GM21447 (cell line): ENCODE measurements at regions not wholly inside any gene's neighbourhood (a gene's known extent, or its start where the extent isn't known, plus 50 kb on each side); places are given as distances from the start of the nearest gene placed in this dataset.
"Not testable (repeated sequence)": the region's sequence is repeated elsewhere in the genome, so short reads cannot be mapped to it uniquely, and the experiment has no call there.

Source experiments
- ATAC-seq: cut with Tn5 transposase; IDR thresholded peaks from one replicate; pipeline ENCODE4 v1.9.1; 2021; ENCODE audit not compliant: unreplicated experiment

DNA sequence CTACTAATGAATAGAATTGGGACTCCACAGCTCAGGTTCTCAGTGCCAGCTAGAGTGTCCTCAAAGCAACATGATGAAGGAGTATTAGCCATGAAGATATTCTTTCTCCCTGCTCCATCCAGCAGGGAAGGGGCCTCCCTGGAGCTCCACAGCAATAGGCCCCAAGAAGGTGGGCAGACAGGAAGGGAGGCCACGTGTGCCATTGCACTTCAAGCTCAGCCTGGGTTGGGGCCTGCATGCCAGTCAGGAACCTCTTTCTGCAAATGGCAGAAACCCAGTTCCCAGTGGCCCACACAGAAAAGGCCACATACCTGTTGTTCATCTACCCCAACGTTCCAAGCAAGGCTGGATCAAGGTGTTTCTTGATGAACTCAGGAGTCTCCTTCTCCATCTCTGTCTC lies 357.5 kb upstream of the SFSWAP start:
- no peak for ATAC-seq

DNA sequence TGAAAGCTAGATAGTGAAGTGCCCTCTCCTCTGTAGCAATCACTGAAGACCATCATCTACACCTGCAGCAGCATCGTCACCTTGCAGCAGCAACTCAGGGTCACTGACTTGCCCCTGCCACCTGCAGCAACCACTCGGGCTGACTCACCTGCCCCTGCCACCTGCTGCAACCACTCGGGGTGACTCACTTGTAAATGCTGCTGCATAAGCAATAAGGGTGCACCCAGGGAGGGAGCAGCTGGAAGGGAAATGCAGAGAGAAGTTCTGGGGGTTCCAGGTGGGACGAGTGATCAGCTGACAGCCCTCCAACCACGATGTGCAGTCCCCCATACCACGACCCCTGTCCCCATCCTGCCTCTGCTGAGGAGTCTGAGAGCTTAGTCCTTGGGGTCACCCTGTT lies 357.1 kb upstream of the SFSWAP start:
- ATAC-seq, result no peak

- no peak for ATAC-seq
Observed at GRCh38 chr12:131355361-131356245, 355.3 kb upstream of the SFSWAP start.

DNA sequence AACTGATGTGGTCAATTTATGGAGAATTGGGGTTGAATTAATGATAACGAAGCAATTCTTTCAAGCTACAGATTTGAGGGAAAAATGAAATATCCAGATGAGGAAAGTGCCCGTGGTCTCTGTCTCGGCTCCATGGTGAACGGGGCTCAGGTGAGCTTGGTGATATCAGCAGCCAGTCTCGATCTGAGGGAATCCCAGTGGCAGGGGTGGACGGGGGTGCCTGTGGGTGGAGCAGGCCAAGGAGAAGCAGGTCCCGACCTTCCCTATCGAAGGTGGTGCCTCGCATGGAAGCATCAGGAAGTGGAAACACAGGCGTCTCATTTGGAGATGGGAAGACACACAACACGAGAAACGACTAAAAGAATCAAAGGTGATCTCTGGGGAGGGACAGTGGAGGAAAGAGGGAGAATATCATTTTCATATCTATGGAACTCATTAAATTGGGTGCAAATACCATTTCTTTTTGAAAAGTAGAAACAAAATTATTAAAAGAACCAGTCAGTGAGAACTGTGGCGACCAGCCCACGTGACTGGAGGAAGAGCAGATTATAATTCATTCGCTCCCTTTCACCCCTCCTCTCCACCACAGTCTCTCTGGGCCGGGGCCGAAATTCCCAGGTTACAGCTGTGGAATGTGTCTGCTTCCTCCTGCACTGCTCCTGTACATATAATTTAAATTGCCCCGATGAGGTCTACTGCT lies 354.3 kb upstream of the SFSWAP start:
- no peak for ATAC-seq

GRCh38 chr12:131357185-131357747 lies 353.6 kb upstream of the SFSWAP start:
- ATAC-seq, result no peak

DNA sequence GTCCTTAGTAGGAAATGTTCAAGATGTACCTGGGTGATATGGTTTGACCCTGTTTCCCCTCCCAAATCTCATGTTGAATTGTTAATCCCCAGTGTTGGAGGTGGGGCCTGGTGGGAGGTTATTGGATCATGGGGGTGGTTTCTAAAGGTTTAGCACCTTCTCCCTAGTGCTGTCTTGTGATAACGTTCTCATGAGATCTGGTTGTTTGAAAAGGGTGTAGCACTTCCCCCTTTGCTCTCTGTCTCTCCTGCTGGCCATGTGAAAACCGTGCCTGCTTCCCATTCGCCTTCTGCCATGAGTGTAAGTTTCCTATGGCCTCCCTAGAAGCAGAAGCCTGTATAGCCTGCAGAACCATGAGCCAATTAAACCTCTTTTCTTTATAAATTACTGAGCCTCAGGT lies 353.0 kb upstream of the SFSWAP start:
- no peak for ATAC-seq

- no peak for ATAC-seq
Observed at GRCh38 chr12:131362291-131363211, 348.3 kb upstream of the SFSWAP start.

- no peak for ATAC-seq
Observed at GRCh38 chr12:131363393-131363792, 347.5 kb upstream of the SFSWAP start.

DNA sequence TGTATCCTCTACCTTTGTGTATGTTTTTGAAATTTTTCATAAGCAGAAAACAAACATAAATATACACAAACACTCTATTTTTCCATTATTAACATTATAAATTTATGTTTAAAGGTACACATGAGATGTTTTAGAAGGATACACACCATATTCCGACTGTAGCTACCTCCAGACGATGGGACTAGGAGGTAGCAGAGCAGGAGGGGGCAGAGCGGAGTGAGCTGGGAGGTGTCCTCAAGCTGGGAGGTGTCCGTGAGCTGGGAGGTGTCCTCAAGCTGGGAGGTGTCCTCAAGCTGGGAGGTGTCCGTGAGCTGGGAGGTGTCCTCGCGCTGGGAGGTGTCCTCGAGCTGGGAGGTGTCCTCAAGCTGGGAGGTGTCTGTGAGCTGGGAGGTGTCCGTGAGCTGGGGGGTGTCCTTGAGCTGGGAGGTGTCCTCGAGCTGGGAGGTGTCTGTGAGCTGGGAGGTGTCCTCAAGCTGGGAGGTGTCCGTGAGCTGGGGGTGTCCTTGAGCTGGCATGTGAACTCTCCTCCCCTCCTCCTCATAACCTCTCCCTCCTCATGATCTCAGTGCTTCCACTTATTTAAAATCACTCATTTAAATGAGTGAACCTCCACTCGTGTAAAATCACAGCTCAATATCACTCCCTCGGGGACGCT lies 346.9 kb upstream of the SFSWAP start:
- ATAC-seq, result no peak

- no peak for ATAC-seq
Observed at GRCh38 chr12:131364903-131365820, 345.7 kb upstream of the SFSWAP start.

DNA sequence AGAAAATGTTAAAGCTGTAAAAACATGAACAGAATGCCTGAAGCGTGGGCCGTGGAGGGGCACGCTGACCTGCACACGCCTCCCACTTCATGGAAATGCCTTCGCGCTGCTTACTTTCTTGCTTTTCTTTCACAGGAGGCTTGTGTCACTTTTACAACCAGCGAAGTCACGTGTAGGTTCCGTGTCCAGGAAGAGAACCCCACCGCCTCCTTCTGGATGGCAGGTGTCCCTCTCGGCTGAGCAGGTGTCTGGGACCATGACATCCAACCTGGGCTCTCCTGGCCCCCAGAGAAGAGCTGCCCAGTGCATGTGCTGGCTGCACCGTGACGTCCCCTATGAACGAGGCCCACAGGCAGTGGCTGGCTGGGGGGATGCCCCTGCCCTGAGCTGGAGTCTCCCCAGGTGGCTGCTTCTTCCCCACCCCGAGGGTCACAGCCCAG lies 345.0 kb upstream of the SFSWAP start:
- ATAC-seq, result no peak

DNA sequence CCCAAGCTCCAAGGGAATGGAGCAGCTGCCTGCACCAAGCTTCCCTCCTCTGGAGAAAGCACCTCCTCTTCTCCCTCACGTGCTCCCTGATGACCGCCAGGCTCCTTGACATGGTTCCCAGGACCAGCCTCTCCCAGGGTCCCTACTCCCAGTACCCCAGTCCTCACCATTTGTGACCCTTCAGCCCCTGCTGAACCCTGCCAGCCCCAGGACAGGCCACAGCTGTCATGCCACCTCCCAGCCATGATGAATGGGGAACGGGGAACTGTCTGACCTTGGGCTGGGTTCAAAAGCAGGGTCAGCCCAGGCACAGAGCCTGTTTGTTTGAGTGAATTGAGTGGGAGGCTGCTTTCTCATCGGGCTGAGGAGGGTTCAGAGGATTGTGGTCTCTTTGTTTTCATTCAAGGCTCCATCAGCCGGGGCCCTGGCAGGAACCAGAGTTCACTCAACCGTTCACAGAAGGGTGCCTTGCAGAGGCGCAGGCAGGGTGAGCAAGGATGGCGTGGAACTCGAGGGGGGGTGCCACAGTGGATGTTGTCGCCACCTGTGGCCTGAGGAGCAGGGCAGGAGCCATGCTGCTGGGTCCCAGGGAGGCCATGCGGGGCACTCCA lies 344.5 kb upstream of the SFSWAP start:
- no peak for ATAC-seq

- ATAC-seq, result not testable (repeated sequence)
Observed at GRCh38 chr12:131367067-131367982, 343.6 kb upstream of the SFSWAP start.

- no peak for ATAC-seq
Observed at GRCh38 chr12:131367983-131368667, 342.8 kb upstream of the SFSWAP start.

GRCh38 chr12:131368668-131369071 lies 342.2 kb upstream of the SFSWAP start:
- ATAC-seq, result no peak

DNA sequence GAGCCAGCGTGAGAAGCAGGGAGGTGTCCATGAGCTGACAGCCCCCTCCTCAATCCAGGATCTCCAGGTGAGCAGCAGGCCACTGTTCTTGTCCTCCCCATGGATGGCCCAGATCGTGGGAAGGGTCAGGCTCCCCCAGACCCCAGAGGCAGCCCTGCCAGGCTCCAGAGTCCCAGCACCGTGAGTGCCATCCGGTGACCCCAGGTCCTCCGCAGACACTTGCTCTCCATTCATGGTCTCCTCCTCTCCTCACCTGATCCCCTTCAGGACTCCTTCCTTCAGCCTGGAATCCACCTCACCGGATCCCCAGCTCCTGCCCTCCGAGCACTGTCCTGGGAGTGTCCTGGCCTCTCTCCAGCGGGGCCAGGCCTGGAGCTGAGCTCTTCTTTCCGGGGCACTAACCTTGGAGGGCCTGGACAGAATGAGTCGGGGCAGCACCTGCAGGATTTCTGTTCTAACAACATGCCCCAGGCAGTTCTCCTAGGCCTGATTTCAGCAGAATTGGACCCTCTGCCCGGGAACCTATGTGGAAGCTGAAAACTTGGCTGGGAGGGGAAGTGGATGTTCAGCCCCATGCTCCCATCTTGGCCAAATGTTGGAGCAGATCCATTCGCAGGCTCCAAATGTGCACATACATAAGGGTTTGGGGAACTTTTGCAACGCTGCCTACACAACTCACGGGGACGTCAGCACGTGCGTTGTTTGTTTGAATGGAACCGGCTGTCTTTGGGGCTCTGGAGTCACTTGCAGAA lies 341.6 kb upstream of the SFSWAP start:
- no peak for ATAC-seq

DNA sequence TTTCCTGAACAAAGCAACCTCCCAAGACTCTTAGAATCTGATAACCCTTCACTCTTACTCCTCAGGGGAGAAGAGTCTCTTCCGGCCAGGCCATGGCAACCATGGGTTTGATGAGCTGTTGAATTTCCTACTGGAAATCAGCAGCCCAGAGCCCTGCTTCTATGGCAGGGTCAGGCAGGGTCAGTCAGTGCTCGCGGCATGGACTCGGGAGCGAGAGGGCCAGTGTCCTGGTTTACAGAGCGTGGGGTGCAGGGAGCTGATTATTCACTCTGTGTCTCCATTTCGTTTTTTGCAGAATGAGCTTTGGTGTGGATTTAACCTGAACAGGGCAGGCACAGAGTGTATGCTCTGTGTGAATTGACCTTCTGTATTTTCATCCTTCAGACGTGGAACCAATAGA lies 340.6 kb upstream of the SFSWAP start:
- no peak for ATAC-seq
